ENCODE measurements at regions not wholly inside any gene's neighbourhood (a gene's known extent, or its start where the extent isn't known, plus 50 kb on each side); places are given as distances from the start of the nearest gene placed in this dataset.

DNA sequence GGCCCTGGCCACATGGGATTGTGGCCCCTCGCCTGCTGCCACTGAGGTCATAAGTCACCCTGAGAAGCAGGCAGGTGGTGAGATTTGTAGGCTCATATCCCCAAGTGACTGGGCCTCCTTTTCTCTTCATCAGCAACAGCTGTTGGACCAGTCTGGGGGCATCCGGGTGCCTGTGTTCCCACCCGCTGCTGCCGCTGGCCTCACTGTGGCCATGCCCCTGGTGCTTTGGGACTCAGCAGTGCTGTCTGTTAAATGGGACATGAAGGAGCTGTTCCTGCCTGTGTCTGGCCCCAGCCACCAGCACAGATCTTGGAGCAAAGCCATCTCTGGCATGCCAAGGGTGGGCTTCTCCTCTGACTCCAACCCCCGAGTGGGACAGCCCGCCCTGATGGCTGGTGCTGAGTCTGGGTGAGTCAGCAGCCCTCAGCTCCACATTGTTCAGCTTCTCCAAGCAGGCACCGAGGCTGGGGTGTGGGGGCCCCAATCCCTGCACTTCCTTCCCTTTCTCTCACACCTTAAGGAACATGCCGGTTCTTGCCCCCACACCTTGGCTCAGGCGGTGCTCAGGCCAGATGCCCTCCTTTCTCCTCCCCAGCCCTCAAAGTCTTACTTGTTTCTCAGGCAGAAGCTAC, 207.9 kb downstream of the GLI2 start:
- DNase-seq: no peak

DNA sequence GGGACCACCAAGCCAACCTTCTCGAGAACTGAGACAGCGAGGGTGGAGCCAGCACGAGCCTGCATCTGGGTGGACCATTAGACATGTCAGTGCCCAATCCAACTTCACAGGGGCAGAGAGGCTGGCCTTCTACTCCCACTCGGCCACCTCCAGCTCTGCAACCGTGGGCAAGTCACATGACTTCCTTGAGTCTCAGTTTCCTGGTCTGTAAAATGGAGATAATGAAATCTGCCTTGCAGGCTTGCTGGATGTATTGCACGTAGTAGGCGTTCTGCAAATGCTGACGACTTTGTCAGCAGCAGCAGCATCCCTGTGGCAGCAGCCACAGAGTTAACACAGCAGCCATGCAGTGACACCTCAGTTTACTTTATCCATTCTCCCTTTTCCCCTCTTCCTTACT, 208.9 kb downstream of the GLI2 start:
- DNase-seq: no peak

DNA sequence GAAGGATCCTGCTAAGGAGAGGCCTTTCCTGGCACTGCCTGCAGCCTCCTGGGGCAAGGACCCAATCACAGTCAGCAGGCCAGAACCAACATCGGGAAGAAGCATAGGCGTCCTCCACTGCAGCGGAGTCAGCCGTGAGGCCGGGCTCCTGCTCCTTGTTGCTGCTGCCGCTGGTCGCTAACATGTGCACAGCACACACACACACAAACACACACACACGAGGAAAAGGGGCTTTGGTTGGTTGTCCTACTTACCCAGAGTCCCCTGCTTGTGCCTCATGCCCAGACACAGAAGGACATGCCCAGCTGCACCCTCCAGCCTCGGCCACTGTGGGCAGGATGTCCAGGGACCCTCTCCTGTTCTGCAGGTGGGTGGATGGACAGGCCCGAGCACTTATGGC, 209.4 kb downstream of the GLI2 start:
- no peak for DNase-seq

DNA sequence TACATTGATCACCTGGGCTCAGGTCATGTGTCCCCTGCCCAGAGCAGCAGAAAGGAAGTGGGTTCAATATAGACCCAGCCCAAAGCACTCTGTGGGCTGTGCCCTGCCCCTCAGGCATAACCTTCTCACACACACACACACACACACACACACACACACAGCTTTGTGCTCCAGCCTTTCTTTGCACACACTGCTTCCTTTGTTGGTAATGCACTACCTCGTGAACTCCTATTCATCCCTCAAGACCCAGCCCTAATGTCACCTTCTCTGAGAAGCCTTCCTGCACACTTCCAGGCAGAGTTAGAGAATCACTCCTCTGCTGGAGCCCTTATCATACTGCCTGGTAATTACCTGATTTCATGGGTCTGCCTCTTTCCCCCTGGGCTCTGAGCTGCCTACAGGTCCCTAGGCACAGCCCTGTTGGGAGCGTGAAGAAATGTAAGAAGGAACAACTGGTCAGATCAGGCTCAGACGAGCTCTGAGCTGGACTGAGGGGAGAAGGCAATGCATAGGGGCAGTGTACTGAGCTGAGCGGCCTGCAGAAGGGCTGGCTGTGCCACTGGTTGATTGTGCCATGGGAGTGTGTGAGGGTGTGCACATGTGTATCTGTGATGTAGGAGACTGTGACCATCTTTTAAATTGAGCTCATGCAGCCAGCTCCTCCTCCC, 210.3 kb downstream of the GLI2 start:
- no peak for DNase-seq

DNA sequence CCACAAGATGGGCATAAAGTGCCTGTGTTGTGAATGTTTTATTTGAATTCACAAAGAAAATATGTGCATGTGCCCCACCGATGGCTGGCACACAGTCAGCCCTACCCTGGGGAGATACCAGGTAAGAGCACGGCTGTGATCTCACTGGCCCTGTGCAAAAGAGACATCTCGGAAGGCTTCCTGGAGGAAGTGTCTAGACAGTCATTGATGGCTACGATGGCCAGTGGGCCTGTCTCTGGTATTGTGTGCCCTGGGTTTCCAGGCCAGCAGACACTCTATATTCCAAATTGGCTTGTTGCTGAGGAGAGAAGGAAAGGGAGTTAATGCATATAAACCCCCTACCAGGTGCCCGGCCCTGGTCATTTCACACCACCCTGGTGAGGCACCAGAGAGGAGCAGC, 211.7 kb downstream of the GLI2 start:
- no peak for DNase-seq

DNA sequence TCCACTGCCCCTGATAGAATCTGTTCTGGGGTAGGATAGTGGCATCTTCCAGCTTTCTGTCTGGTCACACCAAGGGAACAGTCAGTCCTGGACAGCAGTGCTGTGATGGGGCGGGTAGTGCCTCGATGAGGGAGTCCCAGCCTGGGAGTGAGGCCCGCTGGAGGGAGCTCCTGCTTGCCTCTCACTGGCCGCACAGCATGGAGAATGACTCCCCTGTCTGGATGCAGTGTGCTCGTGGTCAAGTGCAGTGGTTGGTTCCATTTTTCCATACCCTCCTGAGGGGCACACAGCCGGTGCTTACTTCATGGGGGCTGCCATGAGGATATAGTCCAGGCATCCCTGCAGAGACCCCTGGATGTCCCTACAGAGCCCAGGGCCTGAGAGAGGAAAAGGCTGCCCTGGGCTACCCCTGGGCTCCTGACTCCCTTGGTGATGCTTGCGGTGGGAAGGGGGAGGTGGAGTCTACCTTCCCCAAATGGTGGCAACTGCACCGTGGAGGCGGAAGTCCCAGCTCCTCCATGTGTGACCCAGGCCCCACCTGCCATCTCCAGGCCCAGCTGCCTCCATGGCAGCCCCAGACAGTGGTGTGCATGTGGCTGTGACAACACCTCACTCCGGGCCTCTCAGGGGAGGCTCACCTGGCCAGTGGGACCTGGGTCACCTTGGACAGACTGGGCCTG, 212.5 kb downstream of the GLI2 start:
- no peak for DNase-seq

DNA sequence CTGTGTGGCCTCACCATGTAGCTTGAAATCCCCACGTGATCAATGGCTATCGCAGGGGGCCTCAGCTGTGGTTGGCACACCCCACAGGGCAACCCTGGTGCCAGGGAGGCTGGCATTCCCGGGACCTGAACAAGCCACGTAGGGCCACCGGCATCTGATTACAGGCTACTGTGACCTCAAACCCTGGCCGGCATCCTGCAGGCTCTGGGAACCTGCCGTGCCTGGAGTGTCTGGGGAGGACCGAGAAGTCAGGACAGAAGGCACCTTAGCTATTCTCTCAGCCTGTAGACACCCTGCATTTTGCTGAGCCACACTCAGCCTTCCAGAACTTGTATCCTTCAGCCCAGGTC, 213.0 kb downstream of the GLI2 start:
- DNase-seq: no peak

DNA sequence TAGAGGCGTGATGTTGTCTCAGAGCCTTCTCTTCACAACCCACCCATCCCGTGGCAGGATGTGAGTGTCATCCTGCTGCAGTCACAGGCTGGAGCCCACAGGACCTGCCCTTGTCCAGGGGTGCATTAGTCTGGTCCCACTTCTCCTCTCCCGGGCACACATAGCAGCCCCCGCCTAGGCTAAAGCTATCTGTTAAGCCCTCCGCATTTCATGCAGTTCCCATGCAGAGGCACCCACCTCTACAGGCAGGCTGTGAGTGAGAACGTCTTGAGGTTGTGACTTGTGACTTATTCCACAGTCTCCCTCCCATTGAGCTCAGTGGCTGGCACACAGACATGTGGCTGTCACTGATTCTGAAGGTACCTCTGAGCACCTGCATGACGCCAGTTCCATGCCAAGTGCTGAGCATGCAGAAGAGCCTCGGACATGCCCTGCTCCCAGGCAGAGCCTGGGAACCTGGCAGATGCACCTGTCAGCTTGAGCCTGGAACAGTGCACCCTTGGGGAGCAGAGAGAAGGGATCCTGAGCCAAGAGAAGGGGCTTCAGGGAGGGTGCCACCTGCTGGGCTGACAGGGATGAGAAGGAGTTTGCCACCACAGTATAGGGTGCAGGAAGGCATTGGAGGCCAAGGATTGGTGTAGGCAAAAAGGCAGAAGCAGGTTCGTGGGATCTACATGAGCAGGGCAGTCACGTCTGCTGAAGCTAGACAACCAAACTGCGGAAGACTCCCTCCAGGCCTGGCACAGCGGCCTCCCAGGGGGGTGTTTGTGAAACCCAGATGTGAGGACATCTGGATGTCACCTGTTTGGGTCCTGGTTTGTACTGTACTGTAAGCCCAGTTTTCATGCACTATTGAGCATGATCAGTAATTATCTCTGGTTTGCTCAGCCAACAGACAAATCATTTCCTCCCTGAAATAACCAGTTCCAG, 213.6 kb downstream of the GLI2 start:
- no peak for DNase-seq

DNA sequence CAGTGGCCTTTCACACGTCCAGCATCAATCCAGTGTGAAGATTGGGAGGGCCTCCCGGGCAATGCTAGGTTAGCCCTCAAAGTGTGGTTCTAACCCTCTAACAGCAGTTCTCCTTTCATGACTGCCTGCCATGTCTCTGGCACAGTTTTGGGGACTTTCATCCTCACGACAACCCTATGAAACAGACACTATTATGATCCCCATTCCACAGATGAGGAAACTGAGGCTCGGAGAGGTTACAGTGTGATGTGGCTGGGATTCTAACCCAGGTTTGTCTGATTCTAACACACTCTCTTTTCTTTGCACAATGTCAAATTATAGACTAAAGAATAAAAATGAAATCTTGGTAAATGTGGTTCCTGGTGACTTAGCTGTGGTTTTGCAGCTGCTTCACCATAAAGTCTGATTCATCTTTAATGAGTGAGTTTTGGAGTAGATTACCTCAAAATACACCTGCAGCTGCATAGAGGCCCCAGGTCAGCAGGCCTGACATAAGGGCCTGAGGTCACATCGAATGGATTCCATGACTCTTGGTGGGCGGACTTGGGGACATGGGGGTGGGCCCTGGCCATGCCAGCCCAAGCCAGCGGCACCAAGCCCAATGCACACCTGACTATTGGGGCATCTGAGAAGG, 214.4 kb downstream of the GLI2 start:
- no peak for DNase-seq

DNA sequence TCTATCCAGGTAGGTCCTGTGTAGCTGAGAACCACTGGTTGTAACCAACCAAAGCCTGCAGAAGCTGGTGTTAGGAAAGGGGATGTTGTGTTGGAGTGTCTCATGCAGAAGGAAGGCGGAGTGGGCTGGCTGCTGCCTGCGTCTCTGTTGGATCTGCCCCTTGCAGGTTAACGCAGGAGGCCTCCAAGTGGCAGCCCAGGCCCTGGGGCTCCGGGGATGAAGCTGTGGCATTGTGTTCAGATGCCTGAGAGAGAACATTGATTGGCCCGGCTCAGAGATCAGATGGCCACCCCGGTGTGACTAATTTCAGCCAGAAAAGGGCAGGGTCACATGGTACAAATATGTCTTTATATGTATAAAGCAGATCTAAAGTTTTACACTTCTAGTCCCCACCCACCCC, 216.0 kb downstream of the GLI2 start:
- no peak for DNase-seq

DNA sequence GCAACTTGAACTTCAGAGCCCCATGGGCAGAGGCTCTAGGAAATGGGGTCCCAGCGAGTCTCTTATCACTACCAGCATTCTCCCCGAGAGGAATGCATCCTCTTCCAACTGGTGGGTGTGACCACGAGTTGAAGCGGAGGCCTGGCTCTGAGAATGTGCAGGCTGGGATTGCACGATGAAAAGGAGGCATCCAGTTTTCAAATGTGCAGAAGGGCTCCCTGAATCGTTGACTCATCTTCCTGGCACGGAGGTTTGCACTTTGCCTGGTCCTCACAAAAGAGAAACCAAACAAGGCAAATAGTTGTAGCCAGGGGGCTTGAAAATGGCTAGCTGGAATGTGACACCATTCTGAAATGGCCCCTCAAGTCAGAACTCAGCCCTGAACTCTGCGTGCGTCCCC, 216.7 kb downstream of the GLI2 start:
- no peak for DNase-seq

DNA sequence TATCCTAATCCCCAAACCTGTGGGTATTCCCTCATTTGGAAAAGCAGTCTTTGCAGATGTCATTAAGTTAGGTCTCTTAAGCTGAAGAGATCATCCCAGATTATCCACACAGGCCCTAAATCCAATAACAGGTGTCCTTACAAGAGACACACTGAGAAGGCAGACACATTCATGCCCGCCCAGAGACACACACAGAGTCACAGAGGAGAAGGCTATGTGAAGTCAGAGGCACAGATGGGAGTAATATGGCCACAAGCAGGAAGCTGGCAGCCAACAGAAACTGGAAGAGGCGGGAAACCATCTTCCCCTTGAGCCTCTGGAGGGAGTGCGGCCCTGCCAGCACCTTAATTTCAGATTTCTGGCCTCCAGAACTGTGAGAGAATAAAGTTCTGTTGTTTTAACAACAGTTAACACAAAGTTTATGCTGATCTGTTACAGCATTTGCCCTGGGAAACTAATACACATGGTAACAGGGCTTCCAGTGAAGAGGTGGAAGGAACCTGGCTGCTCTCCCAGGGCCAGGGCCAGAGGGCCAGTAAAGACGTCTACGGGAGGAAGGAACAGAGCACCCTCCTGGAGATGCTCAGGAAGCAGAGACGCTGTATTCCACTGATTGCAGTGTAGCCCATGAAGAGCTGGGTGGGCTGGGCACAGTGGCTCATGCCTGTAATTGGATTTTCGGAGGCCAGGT, 217.5 kb downstream of the GLI2 start:
- no peak for DNase-seq

DNA sequence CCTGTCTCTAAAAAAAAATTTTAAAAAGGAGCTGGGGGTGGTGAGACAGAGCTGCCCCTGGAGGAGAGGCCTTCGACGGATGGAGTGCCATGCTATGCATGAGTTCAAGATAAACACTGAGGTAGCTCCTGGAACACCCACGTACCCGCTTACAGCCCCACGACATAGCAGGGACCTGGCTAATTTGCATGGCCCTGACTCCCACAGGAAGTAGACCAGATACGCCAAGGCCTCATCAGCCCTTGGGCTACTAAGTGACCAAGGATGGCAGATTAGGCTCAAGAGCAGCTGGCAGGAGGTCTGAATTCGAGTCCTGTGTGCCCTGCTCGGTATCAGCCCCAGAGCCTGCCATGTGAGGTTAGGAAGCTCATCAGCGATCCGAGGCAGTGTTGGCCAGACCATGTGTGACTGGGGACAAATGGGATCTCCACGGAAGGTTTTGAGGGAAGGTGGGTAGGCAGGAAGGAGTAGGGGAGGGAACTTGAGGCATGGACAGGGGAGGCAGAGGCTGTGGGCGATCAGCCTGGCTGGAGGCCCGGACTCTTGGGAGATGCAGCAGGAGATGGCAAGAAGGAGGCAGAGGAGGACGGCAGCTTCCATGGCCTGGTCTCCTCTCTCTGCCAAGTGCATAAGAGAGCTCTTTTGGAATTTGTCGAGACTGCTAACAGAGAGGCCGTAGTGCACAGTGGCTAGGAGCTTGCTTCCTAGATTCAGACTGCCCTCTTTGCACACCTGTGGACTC, 218.3 kb downstream of the GLI2 start:
- no peak for DNase-seq

DNA sequence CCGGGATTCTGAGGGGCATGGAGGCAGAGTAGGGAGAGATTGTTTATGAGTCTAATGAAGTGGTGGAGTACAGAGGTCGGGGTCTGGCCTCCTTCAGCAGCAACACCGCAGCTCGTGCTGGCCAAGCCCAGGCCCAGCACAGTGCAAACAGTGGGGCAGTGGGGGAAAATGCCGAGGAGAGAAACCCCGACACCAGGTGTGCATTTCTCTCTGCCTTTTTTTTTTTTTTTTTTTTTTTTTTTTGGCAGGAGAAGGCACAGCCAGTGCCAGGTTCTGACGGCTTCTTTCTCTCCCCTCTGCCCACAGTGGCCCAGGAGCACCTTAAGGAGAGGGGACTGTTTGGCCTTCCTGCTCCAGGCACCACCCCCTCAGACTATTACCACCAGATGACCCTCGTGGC, 219.3 kb downstream of the GLI2 start:
- no peak for DNase-seq

DNA sequence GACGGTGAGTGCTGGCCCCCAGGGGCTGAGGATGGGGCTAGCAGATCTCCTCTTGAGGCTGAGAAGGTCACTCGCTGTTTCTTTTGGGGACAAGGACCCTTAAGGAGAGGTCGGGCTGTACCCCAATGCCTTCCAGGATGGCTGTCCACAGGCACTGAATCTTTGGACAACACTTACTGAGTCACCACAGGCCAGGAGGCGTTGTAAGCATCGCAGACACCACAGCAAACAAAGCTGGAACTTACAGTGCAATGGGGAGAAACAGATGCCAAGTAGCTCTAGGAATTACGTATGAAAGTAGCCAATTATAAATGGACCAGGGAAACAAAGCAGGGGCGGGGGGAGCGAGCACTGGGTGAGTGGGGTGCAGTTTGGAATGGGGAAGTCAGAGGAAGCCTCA, 219.8 kb downstream of the GLI2 start:
- DNase-seq: no peak

DNA sequence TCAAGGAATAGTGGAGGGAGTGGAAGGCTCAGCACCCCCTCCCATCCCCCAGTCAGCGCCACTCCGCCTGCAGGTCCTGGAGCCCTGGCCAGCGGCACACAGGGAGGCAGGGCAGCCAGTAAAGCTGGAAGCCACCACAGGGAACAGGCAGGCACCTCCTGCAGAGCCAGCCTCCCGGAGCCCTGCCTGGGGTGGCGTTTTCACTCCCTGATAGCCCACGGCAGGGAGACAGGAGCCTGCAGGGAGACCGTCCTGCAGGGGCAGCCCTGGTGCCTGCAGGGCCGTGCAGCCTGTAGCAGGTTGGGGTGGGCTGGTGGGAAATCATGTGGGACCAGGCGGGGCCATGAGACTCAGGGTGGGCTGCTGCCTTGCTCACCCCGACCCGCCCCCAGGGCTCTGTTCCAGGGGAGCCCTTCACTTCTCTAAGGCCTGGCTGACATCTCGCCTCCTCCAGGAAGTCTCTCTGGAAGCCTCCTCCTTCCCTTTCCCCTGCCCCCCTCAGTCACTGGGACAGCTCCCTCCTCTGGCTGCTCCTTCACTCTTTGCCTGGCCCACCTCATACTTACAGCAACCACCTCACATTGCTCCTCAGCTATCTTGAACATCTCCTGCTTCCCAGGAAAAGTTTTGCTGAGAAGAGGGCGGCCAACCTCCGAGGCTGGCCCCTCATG, 221.0 kb downstream of the GLI2 start:
- DNase-seq: no peak

DNA sequence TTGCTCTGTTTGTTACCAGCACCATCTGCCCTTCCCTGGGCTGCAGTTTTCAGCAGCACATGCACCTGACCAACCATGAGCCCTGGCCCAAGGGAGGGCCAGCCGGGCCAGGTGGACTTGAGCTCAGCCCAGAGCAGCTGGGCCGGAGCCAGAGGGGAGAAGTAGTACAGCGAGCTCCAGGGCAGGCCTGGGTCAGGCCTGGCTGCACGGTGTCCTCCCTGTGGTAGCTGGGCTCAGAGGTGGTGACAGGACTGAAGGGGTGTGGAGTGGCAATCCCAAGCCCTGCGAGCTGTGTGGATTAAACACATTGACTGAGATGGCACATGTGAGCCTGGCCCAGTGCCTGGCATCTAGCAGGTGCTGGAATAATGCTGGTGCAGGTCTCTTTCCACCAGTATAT, 222.2 kb downstream of the GLI2 start:
- no peak for DNase-seq

DNA sequence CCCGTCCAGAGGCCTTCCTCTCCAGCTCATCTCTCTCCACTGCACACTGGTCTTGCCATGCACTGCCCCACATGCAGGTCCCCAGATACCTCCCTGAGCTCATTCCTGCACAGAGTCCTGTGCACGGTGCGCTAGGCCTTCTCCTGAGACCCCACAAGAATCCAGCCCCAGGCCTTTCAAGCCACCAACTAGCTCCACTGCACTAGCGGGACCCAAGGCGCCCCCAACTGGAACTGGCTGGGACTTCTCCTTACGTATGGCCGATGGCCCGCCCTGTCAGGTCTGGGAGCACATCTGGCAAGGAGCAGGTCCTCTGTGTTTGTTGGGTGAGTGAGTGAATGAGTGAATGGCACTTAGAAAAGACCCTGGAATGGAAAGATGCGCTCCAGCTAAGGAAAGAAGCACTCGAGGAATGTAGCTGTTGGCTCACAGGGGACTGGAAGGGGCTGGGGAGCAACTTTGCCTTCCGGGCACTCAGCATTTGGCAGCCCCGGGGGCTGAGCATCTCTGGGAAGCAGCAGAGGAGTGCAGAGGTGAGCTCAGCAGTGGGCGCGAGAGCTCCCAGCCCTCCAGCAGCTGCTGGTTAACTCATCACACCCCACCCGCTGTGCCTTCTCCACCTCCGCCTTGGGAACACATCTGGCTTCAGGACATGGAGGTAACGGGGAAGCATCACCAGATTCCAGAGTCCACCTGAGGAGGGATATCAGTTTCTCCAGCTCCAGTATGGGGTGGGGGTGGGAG, 223.1 kb downstream of the GLI2 start:
- no peak for DNase-seq

DNA sequence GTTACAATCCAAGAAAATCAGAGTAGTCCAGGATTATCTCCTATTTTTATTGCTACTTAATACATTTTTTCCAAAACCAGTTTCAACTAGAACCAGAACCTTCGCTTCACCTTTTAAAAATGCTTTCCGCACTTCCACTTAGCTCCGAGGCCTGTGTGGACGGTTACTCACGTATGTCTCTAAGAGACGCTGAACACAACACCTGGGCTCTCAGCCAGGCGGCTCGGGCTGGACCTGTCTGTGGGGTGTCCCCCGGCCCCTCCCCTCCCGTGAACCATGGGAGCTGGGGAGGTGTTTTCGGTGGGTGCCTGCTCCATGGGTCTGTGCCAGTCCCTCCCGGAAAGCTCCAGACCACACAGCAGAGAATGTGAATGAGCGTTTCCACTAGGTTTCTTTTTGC, 223.8 kb downstream of the GLI2 start:
- no peak for DNase-seq

DNA sequence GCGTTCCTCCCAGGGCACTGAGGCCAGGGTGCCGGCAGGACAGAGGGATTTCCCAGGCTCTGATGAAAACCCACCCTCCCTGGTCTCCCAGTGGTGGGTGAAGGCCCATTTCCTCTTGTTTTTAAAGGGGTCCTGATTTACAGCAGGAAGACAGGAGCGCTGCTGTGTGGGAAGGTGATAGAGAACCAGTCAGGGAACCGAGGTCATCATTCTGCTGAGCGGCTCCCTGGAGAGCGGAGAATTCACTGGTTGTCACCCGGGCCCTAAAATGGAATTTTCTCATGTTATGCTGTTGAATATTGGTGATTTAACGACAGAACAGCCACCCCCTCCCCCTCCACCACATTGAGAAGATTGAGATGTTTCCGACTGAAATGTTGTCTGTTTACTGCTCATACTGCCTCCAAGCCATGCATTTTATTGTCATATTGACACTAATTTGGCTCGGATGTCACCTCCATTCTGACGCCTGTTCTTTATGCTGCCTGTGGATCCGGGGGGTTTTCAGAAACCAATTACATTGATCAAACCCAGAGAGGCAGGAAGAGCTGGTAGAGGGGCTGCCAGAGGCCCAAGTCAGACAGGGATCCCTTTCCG, 225.2 kb downstream of the GLI2 start:
- no peak for DNase-seq
